ENCODE measurements at regions not wholly inside any gene's neighbourhood (a gene's known extent, or its start where the extent isn't known, plus 50 kb on each side); places are given as distances from the start of the nearest gene placed in this dataset.
"Not testable (repeated sequence)": the region's sequence is repeated elsewhere in the genome, so short reads cannot be mapped to it uniquely, and the experiment has no call there.

DNA sequence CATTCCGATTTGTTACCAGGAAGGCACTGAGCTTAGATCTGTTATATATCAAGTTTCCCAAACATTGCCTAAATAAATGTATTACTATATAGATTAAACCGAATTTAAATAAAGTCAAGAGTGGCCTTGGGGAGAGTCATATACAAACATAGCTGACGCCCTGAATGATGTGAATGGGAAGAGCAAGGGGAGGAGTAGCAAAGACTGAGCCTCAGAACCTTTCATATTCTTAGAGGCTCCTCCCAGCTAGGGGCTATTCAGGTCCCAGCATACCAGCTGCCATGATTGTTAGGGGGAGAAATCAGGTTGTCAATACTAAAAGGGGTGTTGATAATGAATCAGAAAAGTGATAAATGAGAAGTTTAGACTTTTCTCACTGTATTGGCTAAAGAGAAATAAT, 64.7 kb upstream of the ITGB1 start:
- Mint-ChIP-seq H3K27me3 (no peaks in the 10 kb centered on the region), H3K27ac (no peak overlapping the region), H3K4me1 (peaks cover 8% of the 10 kb centered on the region), H3K36me3 (no peaks in the 10 kb centered on the region), H3K9me3 (peaks cover 2% of the 10 kb centered on the region), H3K4me3 (no peak overlapping the region)
- DNase-seq: no peak

DNA sequence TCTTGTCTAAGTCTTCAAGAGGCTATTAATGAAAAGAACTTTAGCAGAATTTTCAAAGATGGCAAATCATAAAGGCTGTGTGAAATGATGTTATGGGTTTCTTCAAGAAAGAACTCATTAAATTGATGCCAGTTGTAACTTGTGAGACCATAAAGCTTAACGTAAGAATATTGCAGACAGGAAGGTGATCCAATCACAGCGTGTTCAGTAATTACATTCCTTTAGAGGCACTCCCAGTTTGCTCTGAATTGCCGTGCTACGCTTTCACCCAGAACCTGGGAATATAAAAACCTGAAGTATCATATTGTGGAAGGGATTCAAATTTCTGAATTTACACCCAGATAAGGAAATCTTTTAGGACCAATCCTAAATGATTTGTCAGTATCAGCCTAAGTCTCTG, 64.1 kb upstream of the ITGB1 start:
- Mint-ChIP-seq H3K4me1 (peaks cover 5% of the 10 kb centered on the region), H3K9me3 (peaks cover 2% of the 10 kb centered on the region), H3K36me3 (no peaks in the 10 kb centered on the region), H3K27ac (no peak overlapping the region), H3K27me3 (no peaks in the 10 kb centered on the region), H3K4me3 (no peak overlapping the region)
- no peak for DNase-seq

DNA sequence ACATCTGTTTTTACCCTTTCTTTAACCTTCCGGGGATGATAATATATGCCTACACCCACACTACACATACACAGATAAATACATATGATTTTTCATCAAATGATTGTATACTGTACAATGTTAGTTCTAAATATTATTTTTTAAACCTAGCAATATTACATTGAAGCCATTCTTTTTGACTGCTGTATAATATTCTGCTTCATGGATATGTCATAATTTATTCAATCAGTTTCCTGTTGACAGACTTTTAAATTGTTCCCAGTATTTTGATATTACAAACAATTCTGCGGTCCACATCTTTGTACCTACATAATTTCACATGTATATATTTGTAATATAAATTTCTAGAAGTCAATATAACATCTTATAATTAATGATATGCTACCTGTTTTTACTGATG, 59.0 kb upstream of the ITGB1 start:
- H3K9me3 Mint-ChIP-seq: peaks cover 2% of the 10 kb centered on the region
- H3K4me3 Mint-ChIP-seq: no peak overlapping the region
- no peak overlapping the region for H3K27ac Mint-ChIP-seq
- no peaks in the 10 kb centered on the region for H3K36me3 Mint-ChIP-seq
- no peak for DNase-seq
- no peaks in the 10 kb centered on the region for H3K4me1 Mint-ChIP-seq
- H3K27me3 Mint-ChIP-seq: no peaks in the 10 kb centered on the region

DNA sequence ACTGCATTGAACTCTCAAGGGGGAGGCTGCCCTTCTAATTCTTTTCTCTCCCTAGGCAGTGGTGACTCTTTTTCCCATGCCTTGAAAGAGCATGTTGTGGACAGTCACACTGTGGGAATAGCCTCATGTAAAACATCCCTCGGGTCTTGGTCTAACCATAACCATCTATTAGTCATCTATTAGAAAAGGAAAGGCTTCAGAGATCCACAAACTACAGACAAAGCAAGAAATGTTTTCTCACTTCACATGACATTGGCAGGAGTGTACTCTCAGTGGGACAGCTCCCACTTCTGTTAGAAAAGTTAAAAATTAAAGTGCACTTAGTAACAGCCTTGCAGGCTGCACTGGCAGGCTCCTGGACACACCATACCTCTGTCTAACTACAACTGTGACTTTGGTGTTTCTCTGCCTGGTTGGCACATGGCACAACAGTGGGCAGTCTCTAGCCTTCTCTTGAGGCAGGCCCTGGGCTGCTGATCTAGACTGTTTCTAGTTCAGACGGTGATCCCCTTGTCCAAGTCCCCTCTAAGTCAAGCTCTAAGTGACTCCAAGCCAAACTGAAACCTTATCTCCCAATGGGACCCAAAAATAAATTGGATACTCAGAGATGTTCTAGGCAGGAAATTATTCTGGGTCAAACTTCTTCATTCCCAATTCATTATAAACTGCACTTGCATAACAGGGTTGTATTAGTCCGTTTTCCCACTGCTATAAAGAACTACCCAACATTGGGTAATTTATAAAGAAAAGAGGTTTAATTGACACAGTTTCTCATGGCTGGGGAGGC, 57.9 kb upstream of the ITGB1 start:
- Mint-ChIP-seq H3K36me3 (no peaks in the 10 kb centered on the region), H3K4me1 (no peaks in the 10 kb centered on the region), H3K27me3 (no peaks in the 10 kb centered on the region), H3K9me3 (peaks cover 2% of the 10 kb centered on the region), H3K4me3 (no peak overlapping the region), H3K27ac (no peak overlapping the region)
- DNase-seq: no peak

DNA sequence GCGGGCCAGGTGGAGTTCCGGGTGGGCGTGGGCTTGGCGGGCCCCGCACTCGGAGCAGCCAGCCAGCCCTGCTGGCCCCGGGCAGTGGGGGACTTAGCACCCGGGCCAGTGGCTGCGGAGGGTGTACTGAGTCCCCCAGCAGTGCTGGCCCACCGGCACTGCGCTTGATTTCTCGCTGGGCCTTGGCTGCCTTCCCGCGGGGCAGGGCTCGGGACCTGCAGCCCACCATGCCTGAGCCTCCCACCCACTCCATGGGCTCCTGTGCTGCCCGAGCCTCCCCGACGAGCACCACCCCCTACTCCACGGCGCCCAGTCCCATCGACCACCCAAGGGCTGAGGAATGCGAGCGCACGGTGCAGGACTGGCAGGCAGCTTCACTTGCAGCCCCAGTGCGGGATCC, 55.3 kb upstream of the ITGB1 start:
- not testable (repeated sequence) for H3K4me3 Mint-ChIP-seq, H3K9me3 Mint-ChIP-seq, DNase-seq, H3K36me3 Mint-ChIP-seq, H3K27ac Mint-ChIP-seq
- Mint-ChIP-seq H3K27me3 (peaks cover 17% of the 10 kb centered on the region), H3K4me1 (peaks cover 11% of the 10 kb centered on the region)

DNA sequence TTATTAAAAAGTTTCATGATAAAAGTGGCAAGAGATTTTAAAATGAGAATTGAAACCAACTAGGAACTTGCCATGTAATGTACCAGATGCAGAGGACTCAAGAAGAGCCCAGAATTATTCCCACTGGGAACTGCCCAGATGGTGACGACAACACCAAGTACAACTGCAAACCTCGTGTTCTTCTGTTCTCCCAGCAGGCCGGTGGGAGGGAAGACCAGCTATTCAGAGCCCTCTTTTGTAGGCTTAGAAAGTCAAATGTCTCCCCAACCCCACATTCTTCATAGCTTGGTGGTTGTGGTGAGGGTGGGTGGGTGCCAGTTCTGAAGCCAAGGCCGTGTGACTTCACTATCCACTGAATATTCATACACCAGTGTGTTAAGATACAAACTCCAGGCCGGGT, 54.3 kb upstream of the ITGB1 start:
- peaks cover 17% of the 10 kb centered on the region for H3K27me3 Mint-ChIP-seq
- H3K27ac Mint-ChIP-seq: no peak overlapping the region
- DNase-seq: no peak
- no peaks in the 10 kb centered on the region for H3K36me3 Mint-ChIP-seq
- no peak overlapping the region for H3K4me3 Mint-ChIP-seq
- peaks cover 11% of the 10 kb centered on the region for H3K4me1 Mint-ChIP-seq
- no peaks in the 10 kb centered on the region for H3K9me3 Mint-ChIP-seq

DNA sequence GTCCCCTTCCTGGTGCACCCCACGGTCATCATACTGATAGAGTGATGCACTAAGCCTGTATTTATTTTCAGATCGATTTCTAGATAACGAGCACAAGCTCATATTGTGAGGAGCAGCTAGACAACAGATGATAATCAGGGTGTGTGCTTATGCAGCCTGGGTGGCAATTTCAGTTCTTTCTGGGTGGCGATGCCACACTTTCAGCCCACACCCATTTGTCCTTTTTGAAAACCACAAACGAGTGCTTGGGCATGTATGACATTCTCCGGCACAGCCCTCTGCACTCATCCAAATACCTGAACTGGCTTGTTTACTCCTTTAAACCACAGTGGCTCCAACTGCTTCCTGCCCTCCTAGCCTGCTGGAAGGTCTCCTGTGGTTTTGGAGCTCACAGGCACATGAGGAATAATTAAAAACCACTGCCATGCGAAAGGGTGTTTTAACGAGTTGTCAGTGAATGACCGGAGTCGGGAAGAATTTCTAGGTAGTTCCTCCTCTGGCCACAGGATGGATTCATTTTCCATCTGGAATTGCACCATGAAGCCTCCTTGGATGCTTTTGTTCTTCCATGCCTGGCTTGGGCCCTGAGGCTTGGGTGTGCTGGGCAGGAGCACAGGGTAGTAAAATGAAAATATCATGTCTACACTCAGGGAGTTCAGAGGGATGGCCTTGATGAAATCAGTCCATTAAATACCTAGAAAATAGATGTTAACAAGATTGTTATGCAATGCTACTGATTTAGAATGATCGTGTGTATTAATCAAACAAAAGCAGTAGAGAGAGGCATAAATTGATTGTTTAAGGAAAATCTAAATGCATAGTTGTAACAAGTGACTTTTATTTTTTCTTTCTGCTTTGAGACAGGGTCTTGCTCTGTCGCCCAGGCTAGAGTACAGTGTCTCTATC, 52.4 kb upstream of the ITGB1 start:
- Mint-ChIP-seq H3K4me3 (no peak overlapping the region), H3K27ac (no peak overlapping the region), H3K27me3 (peaks cover 27% of the 10 kb centered on the region), H3K4me1 (peaks cover 18% of the 10 kb centered on the region), H3K36me3 (no peaks in the 10 kb centered on the region), H3K9me3 (no peaks in the 10 kb centered on the region)
- DNase-seq: no peak

DNA sequence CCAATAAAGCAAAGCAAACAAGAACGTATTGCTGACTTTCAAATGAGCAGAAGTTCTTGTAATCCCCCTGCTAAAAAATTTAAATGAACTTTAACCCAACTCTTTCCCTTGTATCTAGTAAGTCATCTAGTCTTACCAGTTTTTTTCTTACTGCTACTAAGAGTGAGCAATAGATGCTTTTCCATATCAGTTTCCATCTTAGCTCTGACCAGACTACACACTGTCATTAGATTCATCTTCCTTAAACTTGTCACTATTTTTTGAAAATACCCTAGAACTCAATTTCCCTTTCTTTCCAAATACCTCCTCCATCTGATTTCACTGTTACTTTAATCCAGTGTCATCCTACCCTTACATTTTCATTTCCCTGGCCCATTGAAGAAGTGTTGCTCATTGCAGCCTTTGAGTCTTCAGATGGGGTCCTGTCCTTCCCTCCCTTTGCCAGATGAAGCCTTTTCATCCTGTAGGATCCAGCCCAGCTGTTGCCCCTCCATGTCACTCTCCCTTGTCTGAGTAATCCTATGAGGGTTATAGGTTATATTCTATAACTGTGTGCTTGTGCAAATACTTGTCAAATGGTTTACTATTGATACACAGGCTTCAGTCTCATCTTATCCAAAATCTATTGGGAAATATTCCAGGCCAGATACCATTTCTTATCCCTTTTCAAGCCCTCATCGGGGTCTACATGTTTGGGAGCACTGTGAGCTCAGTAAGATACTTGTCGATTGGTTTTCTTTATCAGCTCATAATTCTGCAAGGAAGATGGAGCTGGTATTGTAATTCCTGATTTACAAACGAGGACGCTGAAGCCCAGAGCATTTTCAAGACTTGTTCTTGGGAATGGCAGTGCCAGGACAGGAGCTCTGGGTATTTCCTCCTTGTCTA, 51.5 kb upstream of the ITGB1 start:
- H3K9me3 Mint-ChIP-seq: no peaks in the 10 kb centered on the region
- H3K27ac Mint-ChIP-seq: no peak overlapping the region
- no peak for DNase-seq
- H3K27me3 Mint-ChIP-seq: peaks cover 27% of the 10 kb centered on the region
- H3K4me1 Mint-ChIP-seq: peaks cover 21% of the 10 kb centered on the region
- no peaks in the 10 kb centered on the region for H3K36me3 Mint-ChIP-seq
- H3K4me3 Mint-ChIP-seq: no peak overlapping the region

DNA sequence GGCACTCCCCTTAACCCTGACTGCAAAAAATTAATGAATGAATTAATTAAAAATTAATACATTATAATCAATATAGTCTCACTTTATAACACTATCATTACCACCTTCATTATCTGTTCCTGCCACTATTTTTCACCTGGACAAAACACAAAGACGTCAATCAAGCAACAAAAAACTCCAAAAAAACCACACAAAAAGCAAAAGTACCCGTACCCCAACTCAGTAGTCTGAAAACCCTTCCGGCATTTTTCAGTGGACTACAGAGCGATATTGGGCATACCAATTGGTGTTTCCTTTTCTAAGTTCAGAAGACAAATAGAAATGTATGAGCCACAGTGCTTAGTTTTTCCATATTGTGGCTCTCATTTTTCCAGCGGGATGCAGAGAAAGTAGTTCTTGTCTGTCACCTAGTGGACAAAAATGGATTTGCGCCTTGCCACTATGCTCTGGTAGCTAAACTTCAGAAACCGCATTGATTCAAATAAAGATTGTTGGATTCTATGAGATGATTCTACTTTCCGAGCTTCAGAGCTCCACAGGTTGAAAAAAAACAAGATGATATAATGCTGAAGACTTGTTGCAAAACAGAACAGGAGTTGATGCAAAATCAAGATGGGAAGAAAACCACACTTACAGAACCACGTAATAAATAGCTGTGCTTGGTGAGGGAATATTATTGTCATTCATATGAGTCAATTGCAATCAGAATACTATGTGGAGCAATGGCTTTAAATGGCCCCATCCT, 50.6 kb upstream of the ITGB1 start:
- H3K9me3 Mint-ChIP-seq: no peaks in the 10 kb centered on the region

DNA sequence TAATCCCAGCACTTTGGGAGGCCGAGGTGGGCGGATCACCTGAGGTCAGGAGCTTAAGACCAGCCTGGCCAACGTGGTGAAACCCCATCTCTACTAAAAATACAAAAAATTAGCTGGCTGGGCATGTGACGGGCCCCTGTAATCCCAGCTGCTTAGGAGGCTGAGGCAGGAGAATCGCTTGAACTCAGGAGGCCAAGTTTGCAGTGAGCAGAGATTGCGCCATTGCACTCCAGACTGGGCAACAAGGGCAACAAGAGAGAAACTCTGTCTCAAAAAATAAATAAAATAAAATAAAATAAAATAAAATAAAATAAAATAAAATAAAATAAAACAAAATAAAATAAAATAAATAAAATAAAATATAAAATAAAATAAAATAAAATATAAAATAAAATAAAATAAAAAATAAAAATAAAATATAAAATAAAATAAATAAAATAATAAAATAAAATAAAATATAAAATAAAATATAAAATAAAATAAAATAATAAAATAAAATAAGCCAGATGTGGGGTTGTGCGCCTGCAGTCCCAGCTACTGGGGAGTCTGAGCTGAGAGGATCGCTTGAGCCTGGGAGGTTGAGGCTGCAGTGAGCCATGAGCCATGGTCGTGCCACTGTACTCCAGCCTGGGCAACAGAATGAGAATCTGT, 49.8 kb upstream of the ITGB1 start:
- H3K27me3 Mint-ChIP-seq: peaks cover 27% of the 10 kb centered on the region
- not testable (repeated sequence) for H3K27ac Mint-ChIP-seq, H3K4me3 Mint-ChIP-seq, H3K36me3 Mint-ChIP-seq, DNase-seq, H3K9me3 Mint-ChIP-seq
- H3K4me1 Mint-ChIP-seq: peaks cover 21% of the 10 kb centered on the region

More for the DNA sequence above, 50.6 kb upstream of the ITGB1 start:
- H3K4me1 Mint-ChIP-seq: peaks cover 21% of the 10 kb centered on the region
- H3K36me3 Mint-ChIP-seq: no peaks in the 10 kb centered on the region
- DNase-seq: peak; percentile 43
- peak overlapping the region; percentile 35 for H3K27ac Mint-ChIP-seq
- H3K27me3 Mint-ChIP-seq: peaks cover 27% of the 10 kb centered on the region
- H3K4me3 Mint-ChIP-seq: peak overlapping the region; percentile 69
